ENCODE measurements at regions not wholly inside any gene's neighbourhood (a gene's known extent, or its start where the extent isn't known, plus 50 kb on each side); places are given as distances from the start of the nearest gene placed in this dataset.

DNA sequence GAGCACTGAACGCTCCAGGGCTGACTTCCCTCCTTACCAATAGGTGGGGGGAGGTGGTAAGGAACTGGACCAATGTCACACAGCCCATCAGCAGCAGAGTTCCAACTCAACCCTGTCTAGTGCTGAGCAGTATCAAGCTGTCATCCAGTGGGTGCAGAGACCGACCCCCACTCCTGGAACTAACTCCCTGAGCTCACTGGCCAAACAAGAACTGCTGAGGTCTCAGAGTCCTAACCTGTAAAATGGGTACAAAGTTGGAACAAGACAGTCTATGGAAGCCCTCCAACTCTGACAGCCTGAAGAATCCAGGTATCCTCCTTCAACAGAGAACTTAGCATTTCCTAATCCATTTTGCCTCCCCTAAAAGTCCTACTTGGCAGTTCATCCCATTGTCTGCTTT, 91.1 kb upstream of the CLMN start:
- in situ Hi-C loops (cut with MboI; ENCODE audit: low sequenced_read_pairs, unreplicated experiment) = no loop called here
- no peak for DNase-seq (ENCODE audit: low spot score)
- TF ChIP-seq, protein P1, sequence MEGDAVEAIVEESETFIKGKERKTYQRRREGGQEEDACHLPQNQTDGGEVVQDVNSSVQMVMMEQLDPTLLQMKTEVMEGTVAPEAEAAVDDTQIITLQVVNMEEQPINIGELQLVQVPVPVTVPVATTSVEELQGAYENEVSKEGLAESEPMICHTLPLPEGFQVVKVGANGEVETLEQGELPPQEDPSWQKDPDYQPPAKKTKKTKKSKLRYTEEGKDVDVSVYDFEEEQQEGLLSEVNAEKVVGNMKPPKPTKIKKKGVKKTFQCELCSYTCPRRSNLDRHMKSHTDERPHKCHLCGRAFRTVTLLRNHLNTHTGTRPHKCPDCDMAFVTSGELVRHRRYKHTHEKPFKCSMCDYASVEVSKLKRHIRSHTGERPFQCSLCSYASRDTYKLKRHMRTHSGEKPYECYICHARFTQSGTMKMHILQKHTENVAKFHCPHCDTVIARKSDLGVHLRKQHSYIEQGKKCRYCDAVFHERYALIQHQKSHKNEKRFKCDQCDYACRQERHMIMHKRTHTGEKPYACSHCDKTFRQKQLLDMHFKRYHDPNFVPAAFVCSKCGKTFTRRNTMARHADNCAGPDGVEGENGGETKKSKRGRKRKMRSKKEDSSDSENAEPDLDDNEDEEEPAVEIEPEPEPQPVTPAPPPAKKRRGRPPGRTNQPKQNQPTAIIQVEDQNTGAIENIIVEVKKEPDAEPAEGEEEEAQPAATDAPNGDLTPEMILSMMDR (IDR thresholded peaks at IDR 0.05; ENCODE audit: borderline replicate concordance, control extremely low read depth, extremely low read depth, insufficient read depth, missing control alignments) = no peak

GRCh38 chr14:95409477-95410272, 90.0 kb upstream of the CLMN start:
- in situ Hi-C loops (cut with MboI; ENCODE audit: low sequenced_read_pairs, unreplicated experiment) = no loop called here
- TF ChIP-seq, protein P1 (IDR thresholded peaks at IDR 0.05; ENCODE audit: borderline replicate concordance, control extremely low read depth, extremely low read depth, insufficient read depth, missing control alignments) = no peak
- no peak for DNase-seq (ENCODE audit: low spot score)

GRCh38 chr14:95408731-95409476, 89.2 kb upstream of the CLMN start:
- TF ChIP-seq, protein P1 (IDR thresholded peaks at IDR 0.05; ENCODE audit: borderline replicate concordance, control extremely low read depth, extremely low read depth, insufficient read depth, missing control alignments) = no peak
- in situ Hi-C loops (cut with MboI; ENCODE audit: low sequenced_read_pairs, unreplicated experiment) = no loop called here
- no peak for DNase-seq (ENCODE audit: low spot score)

DNA sequence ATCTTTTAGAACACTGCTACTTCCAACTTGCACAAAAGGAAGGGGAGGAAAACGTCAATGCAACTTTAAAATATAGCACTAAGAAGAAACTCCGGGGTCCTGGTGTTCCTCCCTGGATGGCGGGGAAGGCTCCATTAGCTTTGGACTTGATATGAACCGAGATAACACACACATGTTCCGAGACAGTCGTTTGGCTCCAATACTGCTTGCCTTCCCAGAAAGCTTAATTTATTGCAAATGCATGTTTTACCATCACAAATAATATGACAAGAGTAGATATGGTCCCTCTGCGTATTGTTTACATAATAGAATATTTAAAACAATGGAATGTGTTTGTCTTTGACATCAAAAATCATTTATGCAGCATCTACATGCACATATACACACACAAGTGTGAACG, 87.6 kb upstream of the CLMN start:
- in situ Hi-C loops (cut with MboI; ENCODE audit: low sequenced_read_pairs, unreplicated experiment) = no loop called here
- no peak for DNase-seq (ENCODE audit: low spot score)
- TF ChIP-seq, protein P1 (IDR thresholded peaks at IDR 0.05; ENCODE audit: borderline replicate concordance, control extremely low read depth, extremely low read depth, insufficient read depth, missing control alignments) = no peak

DNA sequence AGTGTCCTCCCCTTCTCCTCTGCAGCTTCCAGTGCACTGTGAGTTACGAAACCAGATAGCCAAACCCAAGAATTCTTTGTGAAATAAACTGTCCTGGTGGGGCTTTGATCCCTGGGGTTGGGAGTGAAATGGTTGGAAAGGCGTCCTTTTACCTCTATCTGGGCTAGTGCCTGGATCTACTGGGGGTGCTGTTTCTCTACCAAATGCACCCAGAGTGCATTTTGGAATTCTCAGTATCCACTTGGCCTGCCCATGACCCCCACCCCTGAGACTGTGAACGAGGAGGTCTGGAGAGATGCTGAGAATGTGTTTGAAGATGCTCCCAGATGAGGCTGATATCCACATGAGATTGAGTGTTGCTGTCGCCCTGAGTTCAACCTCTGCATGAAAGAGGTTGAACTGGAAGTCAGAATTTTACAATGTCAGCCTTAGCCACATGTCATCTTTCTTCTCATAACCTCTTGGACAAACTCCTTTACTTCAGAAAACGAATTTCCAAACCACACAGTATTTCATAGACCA, 87.1 kb upstream of the CLMN start:
- in situ Hi-C loops (cut with MboI; ENCODE audit: low sequenced_read_pairs, unreplicated experiment) = no loop called here
- DNase-seq (ENCODE audit: low spot score) = no peak
- TF ChIP-seq, protein P1 (IDR thresholded peaks at IDR 0.05; ENCODE audit: borderline replicate concordance, control extremely low read depth, extremely low read depth, insufficient read depth, missing control alignments) = no peak

DNA sequence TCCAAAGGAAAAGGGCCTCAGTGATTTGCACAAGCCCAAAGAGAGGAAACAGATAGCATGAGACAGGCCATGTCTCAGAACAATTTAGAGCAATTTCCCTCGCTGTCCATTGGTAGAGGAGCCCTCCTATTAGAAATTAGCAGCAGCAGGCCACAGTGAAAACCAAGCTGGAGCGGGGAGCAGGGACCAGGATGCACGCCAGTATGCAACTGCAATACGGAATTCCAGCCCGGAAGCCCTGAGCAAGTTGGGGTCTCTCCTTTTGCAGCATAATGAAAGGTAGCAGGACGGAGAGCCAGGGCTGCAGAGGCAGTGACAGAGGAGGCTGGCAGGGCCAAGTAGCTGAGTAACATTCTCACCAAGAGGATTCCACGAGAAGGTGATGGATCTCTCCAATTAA, 84.9 kb upstream of the CLMN start:
- in situ Hi-C loops (cut with MboI; ENCODE audit: low sequenced_read_pairs, unreplicated experiment) = no loop called here

More for the DNA sequence above, 84.9 kb upstream of the CLMN start:
- no peak for DNase-seq (ENCODE audit: low spot score)
- TF ChIP-seq, protein P1 (IDR thresholded peaks at IDR 0.05; ENCODE audit: borderline replicate concordance, control extremely low read depth, extremely low read depth, insufficient read depth, missing control alignments) = no peak
